Adrenal gland (tissue), 9 donors: ENCODE measurements at regions not wholly inside any gene's neighbourhood (a gene's known extent, or its start where the extent isn't known, plus 50 kb on each side); places are given as distances from the start of the nearest gene placed in this dataset.

Source experiments
- DNase-seq, 7 donors: peaks; one replicate each; pipeline ENCODE4 v3.0.0-alpha.2; 2019 to 2020
- H3K27ac ChIP-seq, 5 donors: fragments of 200-600 bp; sonication (generic) in 4 of 5; 1 replicate in 3 of 5; 2 replicates in 2 of 5; pipeline versions ENCODE4 v1.5.1 to v1.8.0; 2016 to 2020; ENCODE audit warnings: mild to moderate bottlenecking in 1 of 5
- H3K27me3 ChIP-seq: fragments of 200-600 bp; 2 replicates; pipeline ENCODE4 v1.8.0; 2021
- H3K36me3 ChIP-seq, 2 donors: fragments of 200-600 bp; replicated peaks in 1 of 2; 1 replicate in 1 of 2; 2 replicates in 1 of 2; pipeline versions ENCODE4 v1.5.1 to v1.8.0; 2018 to 2022
- H3K4me1 ChIP-seq, 2 donors: fragments of 200-600 bp; replicated peaks in 1 of 2; 1 replicate in 1 of 2; 2 replicates in 1 of 2; pipeline versions ENCODE4 v1.5.1 to v1.8.0; 2018 to 2021
- H3K4me3 ChIP-seq, 4 donors: fragments of 200-600 bp; sonication (generic) in 3 of 4; one replicate each; pipeline ENCODE4 v1.5.1; 2016 to 2018
- H3K9me3 ChIP-seq, 3 donors: fragments of 200-600 bp; sonication (generic) in 1 of 3; replicated peaks in 1 of 3; 1 replicate in 2 of 3; 2 replicates in 1 of 3; pipeline versions ENCODE4 v1.5.1 to v1.8.0; 2016 to 2021
- CTCF ChIP-seq, 6 experiments: fragments of 450-650 bp in 4 of 6; fragments of 200-600 bp in 2 of 6; sonication (generic) in 1 of 6; IDR thresholded peaks; 1 replicate in 5 of 6; 2 replicates in 1 of 6; pipeline versions ENCODE4 v1.5.1 to v1.8.0; 2016 to 2021; ENCODE audit warnings: antibody characterized with exemption in 6 of 6, mild to moderate bottlenecking in 2 of 6, moderate library complexity in 1 of 6
- POLR2A ChIP-seq, 2 donors: fragments of 450-650 bp; IDR thresholded peaks; one replicate each; pipeline ENCODE4 v1.6.1; 2017; ENCODE audit warnings: antibody characterized with exemption in 2 of 2, mild to moderate bottlenecking in 2 of 2, moderate library complexity in 1 of 2
- WGBS, 4 donors: extraction: QIAGEN DNeasy Blood & Tissue Kit in 2 of 4; methylation state at CpG; one replicate each; pipeline versions ENCODE4 v1.1.5 to v1.1.7; 2013 to 2017; 5-methylcytosine and 5-hydroxymethylcytosine counted together
- intact Hi-C, 2 donors: fragments of 100-400 bp; cut with DNase I; formaldehyde crosslinking; loops; one replicate each; pipeline versions ENCODE4 v1.14.1 to v1.15.0; 2022 to 2023
- donor health status: healthy with polysubstance abuse.
- donor health status: Bipolar disorder and iron deficiency.
- donor health status: DM: yes; HTN: yes; CAD: no.
- donor health status: DM: no; HTN: no; CAD: no.
- donor health status: DM: no; HTN: no; CAD: no.

- Histone ChIP-seq H3K4me1 (no peaks in the 10 kb centered on the region), H3K27me3 (peaks cover 6% of the 10 kb centered on the region), H3K27ac (no peak overlapping the region), H3K9me3 (no peaks in the 10 kb centered on the region), H3K36me3 (no peaks in the 10 kb centered on the region), H3K4me3 (no peak overlapping the region)
- intact Hi-C loops, result no loop called here
- TF ChIP-seq CTCF (IDR thresholded peaks at IDR 0.05), result no peak
- no peak for TF ChIP-seq POLR2A (IDR thresholded peaks at IDR 0.05)
- 76 to 89% (median 78%) methylated on average over 5 to 16 of the region's 16 CpGs for WGBS, 4 donors
- DNase-seq, result no peak
Measured at GRCh38 chr10:132476146-132477065, 61.2 kb upstream of the INPP5A start.

GRCh38 chr10:132477066-132477397, 60.6 kb upstream of the INPP5A start:
- Histone ChIP-seq H3K27me3 (peaks cover 6% of the 10 kb centered on the region), H3K27ac (no peak overlapping the region), H3K4me1 (no peaks in the 10 kb centered on the region), H3K4me3 (no peak overlapping the region), H3K36me3 (no peaks in the 10 kb centered on the region), H3K9me3 (no peaks in the 10 kb centered on the region)
- TF ChIP-seq CTCF (IDR thresholded peaks at IDR 0.05), result no peak
- TF ChIP-seq POLR2A (IDR thresholded peaks at IDR 0.05), result no peak
- no peak for DNase-seq
- WGBS, 4 donors, result 70 to 88% (median 79%) methylated on average over 7 to 8 of the region's 8 CpGs
- intact Hi-C loops, result no loop called here

GRCh38 chr10:132477398-132478340, 59.9 kb upstream of the INPP5A start:
- TF ChIP-seq POLR2A (IDR thresholded peaks at IDR 0.05) (no peak), CTCF (IDR thresholded peaks at IDR 0.05) (no peak)
- Histone ChIP-seq H3K27ac (no peak overlapping the region), H3K27me3 (peaks cover 6% of the 10 kb centered on the region), H3K4me1 (no peaks in the 10 kb centered on the region), H3K4me3 (no peak overlapping the region), H3K9me3 (no peaks in the 10 kb centered on the region), H3K36me3 (no peaks in the 10 kb centered on the region)
- WGBS, 4 donors, result 69 to 86% (median 74%) methylated on average over 6 to 23 of the region's 23 CpGs
- no peak for DNase-seq
- intact Hi-C loops, result no loop called here

- intact Hi-C loops, result no loop called here
- Histone ChIP-seq H3K9me3 (no peaks in the 10 kb centered on the region), H3K36me3 (no peaks in the 10 kb centered on the region), H3K4me1 (no peaks in the 10 kb centered on the region), H3K4me3 (no peak overlapping the region), H3K27ac (no peak overlapping the region), H3K27me3 (peaks cover 6% of the 10 kb centered on the region)
- DNase-seq, result no peak
- WGBS, 4 donors, result 67 to 83% (median 71%) methylated on average over 4 to 18 of the region's 18 CpGs
- TF ChIP-seq POLR2A (IDR thresholded peaks at IDR 0.05) (no peak), CTCF (IDR thresholded peaks at IDR 0.05) (no peak)
Measured at GRCh38 chr10:132478341-132479023, 59.1 kb upstream of the INPP5A start.
